Smooth muscle cell (in vitro differentiated cells): ENCODE measurements at regions not wholly inside any gene's neighbourhood (a gene's known extent, or its start where the extent isn't known, plus 50 kb on each side); places are given as distances from the start of the nearest gene placed in this dataset.

Source experiments
- DNase-seq: peaks from one replicate; lab custom pipeline; 2025; ENCODE audit not compliant: unreplicated experiment; lab: John Stamatoyannopoulos, UW
- H2AFZ ChIP-seq: fragments of 200-600 bp; sonication (generic); 2 replicates; pipeline ENCODE4 v1.6.0; 2016; ENCODE audit warnings: antibody characterized with exemption, low read depth, mild to moderate bottlenecking
- H3F3A ChIP-seq: fragments of 200-600 bp; sonication (generic); 2 replicates; pipeline ENCODE4 v1.6.0; 2017; ENCODE audit warnings: antibody characterized with exemption, low read depth
- H3K27ac ChIP-seq: fragments of 200-600 bp; sonication (generic); 2 replicates; pipeline ENCODE4 v1.5.1; 2016; ENCODE audit warnings: low read depth, mild to moderate bottlenecking
- H3K27me3 ChIP-seq: fragments of 200-600 bp; sonication (generic); 2 replicates; pipeline ENCODE4 v1.6.1; 2016; ENCODE audit warnings: low read depth, mild to moderate bottlenecking
- H3K36me3 ChIP-seq: fragments of 200-600 bp; sonication (generic); 2 replicates; pipeline ENCODE4 v1.5.1; 2016; ENCODE audit warnings: low read depth
- H3K4me1 ChIP-seq: fragments of 200-600 bp; sonication (generic); 2 replicates; pipeline ENCODE4 v1.5.1; 2016; ENCODE audit warnings: low read depth
- H3K4me2 ChIP-seq: fragments of 200-600 bp; sonication (generic); 2 replicates; pipeline ENCODE4 v1.6.0; 2016; ENCODE audit warnings: mild to moderate bottlenecking
- H3K4me3 ChIP-seq: fragments of 200-600 bp; sonication (generic); 2 replicates; pipeline ENCODE4 v1.5.1; 2016; ENCODE audit warnings: mild to moderate bottlenecking
- H3K79me2 ChIP-seq: fragments of 200-600 bp; sonication (generic); 2 replicates; pipeline ENCODE4 v1.6.0; 2016; ENCODE audit warnings: low read depth, mild to moderate bottlenecking
- H3K9ac ChIP-seq: fragments of 200-600 bp; sonication (generic); 2 replicates; pipeline ENCODE4 v1.6.0; 2016; ENCODE audit warnings: low read depth
- H3K9me3 ChIP-seq: fragments of 200-600 bp; sonication (generic); replicated peaks from 2 replicates; pipeline ENCODE4 v1.5.1; 2016; ENCODE audit warnings: low read depth
- H4K20me1 ChIP-seq: fragments of 200-600 bp; sonication (generic); 2 replicates; pipeline ENCODE4 v1.6.0; 2016; ENCODE audit warnings: low read depth
- WGBS: methylation state at CpG from one replicate; pipeline ENCODE4 v1.1.7; 2016; ENCODE audit warnings: low lambda C conversion rate; 5-methylcytosine and 5-hydroxymethylcytosine counted together
- TF ChIP-seq, protein P1 (sequence below): fragments of 200-600 bp; sonication (generic); IDR thresholded peaks from 2 replicates; pipeline ENCODE4 v1.5.1; 2017; ENCODE audit warnings: borderline replicate concordance, mild to moderate bottlenecking, antibody characterized with exemption; ENCODE audit not compliant: insufficient read depth, poor library complexity, severe bottlenecking

DNA sequence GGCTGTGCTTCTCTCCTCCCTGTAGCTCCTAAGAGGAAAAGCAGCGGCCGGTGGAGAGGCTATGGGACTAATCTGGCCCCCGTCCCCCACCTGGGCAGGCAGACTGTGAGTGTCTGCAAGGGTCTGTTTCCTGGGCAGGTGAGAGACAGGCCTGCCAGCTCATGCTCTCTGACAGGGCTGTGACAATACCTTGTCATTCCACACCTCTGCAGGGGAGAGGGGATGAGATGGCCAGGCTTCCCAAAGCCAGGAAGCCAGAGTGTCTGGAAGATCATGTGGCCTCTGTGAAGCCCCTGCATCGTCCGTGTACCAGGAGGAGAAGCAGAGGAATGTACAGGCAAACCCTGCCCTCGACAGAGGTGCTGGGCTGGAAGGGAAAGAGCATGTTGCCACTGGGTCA is 142.5 kb upstream of the GATA6 start:
- TF ChIP-seq, protein P1, sequence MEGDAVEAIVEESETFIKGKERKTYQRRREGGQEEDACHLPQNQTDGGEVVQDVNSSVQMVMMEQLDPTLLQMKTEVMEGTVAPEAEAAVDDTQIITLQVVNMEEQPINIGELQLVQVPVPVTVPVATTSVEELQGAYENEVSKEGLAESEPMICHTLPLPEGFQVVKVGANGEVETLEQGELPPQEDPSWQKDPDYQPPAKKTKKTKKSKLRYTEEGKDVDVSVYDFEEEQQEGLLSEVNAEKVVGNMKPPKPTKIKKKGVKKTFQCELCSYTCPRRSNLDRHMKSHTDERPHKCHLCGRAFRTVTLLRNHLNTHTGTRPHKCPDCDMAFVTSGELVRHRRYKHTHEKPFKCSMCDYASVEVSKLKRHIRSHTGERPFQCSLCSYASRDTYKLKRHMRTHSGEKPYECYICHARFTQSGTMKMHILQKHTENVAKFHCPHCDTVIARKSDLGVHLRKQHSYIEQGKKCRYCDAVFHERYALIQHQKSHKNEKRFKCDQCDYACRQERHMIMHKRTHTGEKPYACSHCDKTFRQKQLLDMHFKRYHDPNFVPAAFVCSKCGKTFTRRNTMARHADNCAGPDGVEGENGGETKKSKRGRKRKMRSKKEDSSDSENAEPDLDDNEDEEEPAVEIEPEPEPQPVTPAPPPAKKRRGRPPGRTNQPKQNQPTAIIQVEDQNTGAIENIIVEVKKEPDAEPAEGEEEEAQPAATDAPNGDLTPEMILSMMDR: no peak
- no peaks in the 10 kb centered on the region for H3K36me3 ChIP-seq
- H3K79me2 ChIP-seq: no peaks in the 10 kb centered on the region
- peak overlapping the region; percentile 27 for H2AFZ ChIP-seq
- peaks cover 6% of the 10 kb centered on the region for H3F3A ChIP-seq
- no peaks in the 10 kb centered on the region for H3K27me3 ChIP-seq
- H3K9me3 ChIP-seq: no peaks in the 10 kb centered on the region
- no peak overlapping the region for H3K4me3 ChIP-seq
- no peak overlapping the region for H3K27ac ChIP-seq
- no peak overlapping the region for H3K9ac ChIP-seq
- no peak overlapping the region for H3K4me2 ChIP-seq
- H4K20me1 ChIP-seq: no peaks in the 10 kb centered on the region
- 43% methylated on average over 6 of the region's 6 CpGs for WGBS
- no peak for DNase-seq
- H3K4me1 ChIP-seq: no peaks in the 10 kb centered on the region

DNA sequence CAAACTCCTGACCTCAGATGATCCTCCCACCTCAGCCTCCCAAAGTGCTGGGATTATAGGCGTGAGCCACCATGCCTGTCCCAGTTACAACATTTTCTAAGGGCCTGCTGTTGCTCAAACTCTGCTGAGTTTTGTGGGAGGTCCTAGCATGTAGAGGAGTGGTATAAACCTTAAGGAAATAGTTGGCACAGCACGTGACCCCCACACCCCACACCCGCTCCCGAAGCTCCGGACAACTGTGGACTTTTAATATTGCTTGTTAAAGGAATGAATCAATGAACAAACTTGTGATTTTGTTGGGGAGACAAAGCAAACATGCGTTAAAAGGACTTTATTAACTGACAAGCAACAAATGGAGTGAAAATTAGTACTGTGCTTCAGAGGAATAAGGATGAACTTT is 137.8 kb upstream of the GATA6 start:
- no peak overlapping the region for H3K9ac ChIP-seq
- H3K27ac ChIP-seq: peak overlapping the region; percentile 83

DNA sequence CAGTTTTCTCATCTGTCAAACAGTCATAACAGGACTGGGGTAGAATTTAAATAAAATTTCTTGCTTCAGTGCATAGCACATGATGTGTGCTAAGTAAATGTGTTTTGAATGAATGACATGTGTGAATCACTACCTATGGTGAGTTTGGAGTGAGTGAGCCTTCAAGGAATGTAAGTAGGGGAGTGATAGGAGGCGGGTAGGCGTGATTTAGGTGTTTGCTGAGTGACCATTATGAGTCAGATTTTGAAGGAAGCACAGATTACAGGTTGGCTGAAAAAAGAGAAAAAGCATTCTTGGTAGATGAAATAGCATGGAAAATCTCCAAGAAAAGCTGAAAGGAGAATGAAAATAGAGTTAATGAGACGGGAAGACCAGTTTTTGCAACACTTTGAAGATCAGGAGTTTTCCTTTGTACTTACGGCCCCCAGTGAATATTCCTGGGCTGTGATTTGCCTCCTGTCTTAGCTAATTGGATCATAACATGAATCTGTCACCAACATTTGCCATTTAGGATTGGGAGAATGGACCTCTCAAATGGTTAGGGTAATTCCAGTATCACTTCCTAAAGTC is 136.9 kb upstream of the GATA6 start:
- Histone ChIP-seq H3K4me1 (peaks cover 10% of the 10 kb centered on the region), H2AFZ (no peak overlapping the region), H3K4me3 (no peak overlapping the region), H3K79me2 (no peaks in the 10 kb centered on the region), H4K20me1 (no peaks in the 10 kb centered on the region), H3K27me3 (no peaks in the 10 kb centered on the region), H3K27ac (peak overlapping the region; percentile 83), H3K9me3 (no peaks in the 10 kb centered on the region), H3F3A (peaks cover 6% of the 10 kb centered on the region), H3K4me2 (peak overlapping the region; percentile 16), H3K36me3 (no peaks in the 10 kb centered on the region), H3K9ac (peak overlapping the region; percentile 20)
- WGBS: 38% methylated on average over 4 of the region's 4 CpGs
- DNase-seq: no peak
- TF ChIP-seq, protein P1: no peak

More for the DNA sequence above, 137.8 kb upstream of the GATA6 start:
- peaks cover 10% of the 10 kb centered on the region for H3K4me1 ChIP-seq
- peaks cover 6% of the 10 kb centered on the region for H3F3A ChIP-seq
- no peaks in the 10 kb centered on the region for H3K36me3 ChIP-seq
- 37% methylated on average over 6 of the region's 6 CpGs for WGBS
- no peak for DNase-seq
- no peaks in the 10 kb centered on the region for H4K20me1 ChIP-seq
- H3K4me3 ChIP-seq: no peak overlapping the region
- no peaks in the 10 kb centered on the region for H3K27me3 ChIP-seq
- no peaks in the 10 kb centered on the region for H3K79me2 ChIP-seq
- peak overlapping the region; percentile 16 for H3K4me2 ChIP-seq
- H3K9me3 ChIP-seq: no peaks in the 10 kb centered on the region
- TF ChIP-seq, protein P1: no peak
- no peak overlapping the region for H2AFZ ChIP-seq

DNA sequence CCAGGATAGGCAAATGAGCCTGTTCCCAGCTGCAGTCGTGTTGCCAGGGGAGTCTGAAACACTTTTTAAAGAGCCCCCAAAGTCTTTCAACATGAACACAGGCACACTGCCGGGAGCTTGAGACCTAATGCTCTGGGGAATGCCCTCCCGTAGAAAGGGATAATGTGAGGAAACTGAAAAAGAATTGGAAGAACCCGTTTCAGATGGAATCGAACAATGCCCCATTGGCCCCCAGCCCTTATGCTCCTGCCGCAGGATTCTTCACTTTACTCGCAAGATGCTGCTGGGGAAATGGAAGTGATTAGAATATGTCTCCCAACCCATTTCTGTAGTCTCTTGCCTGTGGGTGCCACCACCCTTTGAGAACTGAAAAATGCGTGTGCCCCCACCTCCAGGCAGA is 136.3 kb upstream of the GATA6 start:
- Histone ChIP-seq H3F3A (peaks cover 6% of the 10 kb centered on the region), H3K4me1 (peaks cover 10% of the 10 kb centered on the region), H3K4me3 (no peak overlapping the region), H4K20me1 (no peaks in the 10 kb centered on the region), H3K36me3 (no peaks in the 10 kb centered on the region), H3K27me3 (no peaks in the 10 kb centered on the region), H3K9ac (peak overlapping the region; percentile 20), H3K27ac (peak overlapping the region; percentile 83), H3K4me2 (no peak overlapping the region), H3K79me2 (no peaks in the 10 kb centered on the region), H3K9me3 (no peaks in the 10 kb centered on the region), H2AFZ (no peak overlapping the region)
- WGBS: 77% methylated on average over 8 of the region's 8 CpGs
- TF ChIP-seq, protein P1: no peak
- no peak for DNase-seq
